ENCODE measurements at regions not wholly inside any gene's neighbourhood (a gene's known extent, or its start where the extent isn't known, plus 50 kb on each side); places are given as distances from the start of the nearest gene placed in this dataset.

DNA sequence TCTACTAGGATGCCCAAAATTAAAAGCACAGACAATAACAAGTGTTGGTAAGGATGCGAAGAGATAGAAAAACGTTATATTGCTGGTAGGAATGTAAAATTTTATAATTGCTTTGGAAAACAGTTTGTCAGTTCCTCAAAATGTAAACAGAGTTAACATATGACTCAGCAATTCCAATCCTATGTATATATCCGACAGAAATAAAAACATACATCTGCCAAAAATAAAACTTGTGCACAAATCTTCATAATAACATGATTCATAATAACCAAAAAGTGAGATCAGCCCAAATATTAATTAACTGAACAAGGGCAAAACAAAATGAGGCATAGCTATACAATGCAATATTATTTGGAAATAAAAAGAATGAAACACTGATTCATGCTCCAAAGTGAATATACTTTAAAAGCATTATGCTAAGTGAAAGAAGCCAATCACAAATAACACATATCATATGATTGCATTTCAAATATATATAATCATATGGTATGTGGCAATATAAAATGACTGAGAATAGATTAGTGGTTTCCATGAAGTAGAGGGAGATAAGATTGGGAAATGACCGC is 609.3 kb downstream of the IGSF11 start:
- DNase-seq: no peak

DNA sequence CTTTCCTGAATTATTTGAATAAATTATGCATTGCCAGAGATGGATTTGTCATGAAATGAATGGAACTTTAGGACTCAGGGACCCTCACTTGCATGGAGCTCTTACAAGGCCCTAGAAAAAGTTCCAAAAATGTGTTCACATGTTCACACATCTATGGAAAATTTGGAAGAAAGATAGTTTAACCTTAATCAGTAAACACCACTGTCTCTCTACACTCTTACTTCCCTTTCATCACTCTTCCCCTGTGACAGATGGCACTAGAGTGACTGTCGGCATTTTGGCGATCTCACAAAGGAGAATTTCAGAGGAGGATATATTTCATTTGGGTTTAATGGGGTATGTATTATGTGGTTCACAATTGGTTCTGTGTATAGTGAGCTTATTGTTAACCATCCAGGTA is 600.8 kb downstream of the IGSF11 start:
- DNase-seq: no peak

DNA sequence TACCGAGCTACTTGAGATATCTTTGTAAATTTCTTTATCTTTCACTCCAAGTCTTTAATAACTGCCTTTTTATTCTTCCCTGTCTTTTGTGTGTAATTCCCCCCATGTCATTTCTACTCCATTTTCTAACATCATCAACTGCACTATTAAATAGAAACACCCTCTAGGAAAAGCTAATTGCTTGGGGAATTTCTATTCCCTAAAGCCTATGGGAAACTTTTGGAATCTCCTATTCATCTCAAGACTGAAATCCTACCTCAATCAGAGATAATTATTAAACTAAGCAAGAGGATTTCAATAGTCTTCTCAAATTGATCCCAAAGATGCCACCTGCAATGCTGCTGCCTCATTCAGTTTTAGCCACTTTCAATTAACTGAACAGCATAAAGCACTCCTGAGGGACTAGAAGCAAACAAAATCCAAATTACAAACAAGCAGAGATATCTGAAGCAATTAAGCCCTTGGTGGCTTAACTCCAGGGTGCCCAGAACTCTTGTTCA is 598.7 kb downstream of the IGSF11 start:
- no peak for DNase-seq

DNA sequence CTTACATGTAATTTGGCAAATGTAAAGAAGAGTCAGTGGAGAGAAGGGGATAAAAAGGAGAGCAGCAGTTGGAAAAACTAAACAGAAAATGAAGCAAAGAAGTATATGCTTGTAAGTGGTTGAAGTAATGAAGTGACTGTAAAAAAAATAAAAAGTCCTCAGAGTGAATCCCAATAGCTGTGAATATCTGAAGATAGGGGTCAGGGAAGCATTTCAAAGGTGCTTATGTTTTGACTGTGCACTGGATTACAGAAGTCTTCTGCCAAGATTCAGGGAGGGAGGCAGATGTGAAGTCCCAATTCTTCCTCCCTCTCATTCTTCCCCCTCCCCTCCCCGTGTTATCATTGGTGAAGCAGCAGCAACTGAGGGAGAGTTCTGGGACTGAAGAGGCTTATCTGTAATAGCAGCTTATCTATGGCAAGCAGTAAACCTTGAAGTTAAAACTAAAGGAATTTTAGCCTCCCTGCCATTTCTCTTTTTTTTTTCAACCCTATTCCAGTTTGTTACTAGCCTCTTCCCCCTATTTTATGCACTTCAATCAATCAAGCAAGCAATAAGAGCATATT is 597.9 kb downstream of the IGSF11 start:
- no peak for DNase-seq

DNA sequence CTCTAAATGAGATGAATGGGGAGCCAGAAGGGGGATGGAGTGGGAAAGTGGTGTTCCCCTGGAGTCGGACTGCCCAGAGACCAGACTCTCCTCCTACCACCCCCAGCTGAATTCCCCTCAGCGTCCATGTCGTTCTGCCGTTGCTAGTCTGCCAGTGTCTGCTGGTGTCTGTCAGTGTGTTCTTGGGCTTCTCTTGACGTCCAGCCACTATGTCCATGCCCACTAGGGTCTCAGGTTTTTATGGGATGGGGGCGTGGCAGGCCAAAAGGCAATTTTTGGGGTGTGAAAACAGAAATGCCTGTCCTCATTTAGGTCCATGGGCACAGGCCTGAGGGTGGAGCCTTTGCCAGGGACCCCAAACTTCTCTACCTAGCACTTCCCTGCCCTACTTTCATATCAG is 589.6 kb downstream of the IGSF11 start:
- no peak for DNase-seq

DNA sequence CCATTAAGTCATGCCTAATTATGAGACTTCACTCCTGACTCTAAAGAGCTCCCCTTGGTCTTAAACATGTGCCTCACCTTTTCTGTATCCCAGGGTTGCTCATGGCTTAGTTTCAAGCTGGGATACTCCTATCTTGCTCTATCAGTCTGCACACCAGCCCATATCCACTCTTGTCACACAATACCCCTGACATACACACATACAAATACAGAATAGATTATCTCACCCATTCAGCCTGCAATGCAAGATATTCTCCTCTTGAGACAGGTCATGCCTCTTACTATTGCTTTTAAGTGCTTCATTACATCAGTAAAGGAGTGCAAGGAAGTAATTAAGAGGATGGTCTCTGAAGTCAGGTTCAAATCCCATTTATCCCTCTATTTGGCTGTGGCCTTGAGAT is 587.3 kb downstream of the IGSF11 start:
- no peak for DNase-seq

DNA sequence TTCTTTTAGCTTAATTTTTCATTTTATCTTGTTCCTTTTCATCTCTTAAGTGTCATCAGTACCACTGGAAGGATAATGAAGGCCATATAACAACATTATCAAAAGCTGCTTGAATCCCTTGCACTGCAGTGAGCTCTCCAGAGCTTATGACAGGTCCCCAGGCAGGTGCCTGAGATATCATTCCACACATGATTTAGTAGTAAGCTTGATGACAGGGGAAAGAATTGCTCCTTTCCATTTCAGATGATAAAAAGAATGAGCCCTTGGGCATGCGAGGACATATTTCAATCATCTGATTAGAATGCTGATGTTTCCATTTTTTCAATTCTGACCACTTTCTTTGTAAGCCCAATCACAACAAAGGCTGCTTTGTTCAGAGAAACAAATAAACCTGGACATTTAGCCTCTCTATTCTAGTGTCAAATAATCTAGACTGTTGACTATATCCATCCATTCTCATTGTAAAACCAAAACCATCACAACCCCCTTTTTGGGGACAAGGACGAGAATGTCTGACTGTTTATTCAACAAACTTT is 567.8 kb downstream of the IGSF11 start:
- DNase-seq: no peak

DNA sequence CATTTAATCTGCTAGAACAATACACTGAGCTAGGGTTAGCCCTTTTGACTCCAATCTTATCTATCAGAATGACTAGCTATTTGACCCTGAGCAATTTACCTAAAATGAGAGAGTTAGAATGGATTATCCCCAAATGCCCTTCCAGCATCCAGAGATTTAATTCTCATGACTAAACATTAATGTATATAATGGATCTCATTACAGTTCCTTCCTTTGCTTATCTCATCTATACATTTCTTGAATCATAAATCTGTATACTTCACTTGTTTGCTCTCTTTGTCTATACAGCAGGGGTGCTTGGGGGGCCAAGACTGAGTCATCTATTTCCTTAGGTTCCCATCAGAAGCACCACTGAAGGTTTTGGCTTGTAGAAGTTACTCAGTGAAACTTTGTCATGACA is 565.8 kb downstream of the IGSF11 start:
- DNase-seq: no peak

DNA sequence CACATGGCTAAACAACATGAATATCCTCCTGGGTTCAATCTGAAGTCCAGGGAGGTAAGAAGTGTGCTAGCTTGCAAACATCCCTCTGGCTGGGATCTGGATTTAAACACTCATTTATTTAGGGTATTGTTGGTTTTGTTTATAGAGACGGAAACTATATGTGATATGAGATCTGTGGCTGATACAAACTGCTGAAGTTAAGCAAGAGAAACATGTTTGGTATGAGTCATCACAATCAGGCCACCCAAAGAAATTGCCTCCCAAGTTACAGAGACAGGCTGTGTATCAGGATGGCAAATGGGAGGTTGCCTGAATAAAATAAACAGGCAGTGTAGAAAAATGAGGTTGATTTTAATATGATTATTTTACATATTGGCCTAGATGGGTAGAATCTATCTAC is 562.1 kb downstream of the IGSF11 start:
- DNase-seq: no peak

DNA sequence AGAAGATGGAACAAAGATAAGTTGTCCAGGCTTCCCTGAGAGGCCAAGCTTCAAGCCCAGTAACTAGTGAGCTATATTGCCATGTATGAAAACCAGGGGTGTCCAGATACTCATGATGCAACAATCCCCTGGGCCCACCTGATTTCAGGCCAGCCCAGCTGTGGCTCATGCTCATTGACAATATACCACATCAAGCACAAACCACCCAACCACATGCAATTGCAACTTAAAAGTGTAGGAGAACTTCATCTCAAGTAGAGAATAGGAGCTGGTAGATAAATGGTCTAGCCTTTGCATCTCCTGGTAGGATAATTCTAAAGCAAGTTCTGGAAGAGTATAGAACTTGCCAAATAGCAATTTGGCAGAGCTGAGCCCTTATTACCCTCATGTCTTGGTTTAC is 561.3 kb downstream of the IGSF11 start:
- no peak for DNase-seq

DNA sequence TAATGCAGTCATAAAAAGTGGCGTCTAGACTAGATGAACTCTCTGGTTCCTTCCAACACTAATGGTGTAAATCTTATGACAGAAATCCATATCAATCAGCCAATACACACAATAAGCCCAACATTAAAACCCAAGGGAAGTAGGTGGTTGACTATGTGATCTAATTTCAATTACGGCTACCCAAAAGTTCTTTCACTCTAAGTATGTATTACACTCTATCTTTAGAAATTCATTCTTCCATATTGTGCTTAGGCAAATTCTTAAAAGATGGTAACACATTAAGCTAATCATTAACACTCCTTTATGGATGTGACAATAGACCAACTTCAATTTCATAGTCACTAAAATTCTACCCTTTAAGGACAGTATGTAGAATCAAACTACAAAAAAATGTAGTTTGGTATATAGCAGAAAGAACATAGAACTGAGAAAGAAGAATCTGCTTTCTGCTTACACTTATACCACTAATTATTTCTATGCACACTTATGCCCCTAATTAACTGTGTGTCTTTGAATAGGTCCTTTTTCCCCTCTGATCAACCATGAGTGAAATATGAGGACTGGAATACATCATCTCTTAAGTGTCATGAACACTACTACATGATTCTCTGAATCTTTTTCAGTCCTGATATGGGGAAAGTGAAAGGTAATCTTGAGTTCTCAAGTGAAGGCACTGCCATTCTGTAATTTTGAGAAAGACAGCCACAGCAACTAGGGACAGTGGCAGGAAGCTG is 557.6 kb downstream of the IGSF11 start:
- DNase-seq: no peak

DNA sequence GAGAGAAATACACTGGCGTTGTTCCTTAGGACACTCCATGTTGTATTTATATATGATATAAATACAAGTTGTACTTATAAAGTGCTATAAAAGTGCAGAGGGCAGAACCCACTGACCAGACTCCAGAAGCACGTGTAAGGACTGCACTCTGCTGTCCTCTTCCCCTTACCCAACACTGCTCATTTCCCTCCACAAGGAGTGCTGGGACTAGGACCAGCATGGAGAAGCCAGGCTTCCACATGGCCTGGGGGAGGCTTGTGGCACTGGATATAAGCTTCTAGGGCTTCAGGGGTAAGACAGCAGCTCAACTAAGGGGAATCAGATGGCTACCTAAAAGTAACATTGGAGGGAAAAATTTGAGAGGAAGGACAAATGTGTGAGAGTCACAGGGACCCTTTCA is 556.9 kb downstream of the IGSF11 start:
- no peak for DNase-seq

DNA sequence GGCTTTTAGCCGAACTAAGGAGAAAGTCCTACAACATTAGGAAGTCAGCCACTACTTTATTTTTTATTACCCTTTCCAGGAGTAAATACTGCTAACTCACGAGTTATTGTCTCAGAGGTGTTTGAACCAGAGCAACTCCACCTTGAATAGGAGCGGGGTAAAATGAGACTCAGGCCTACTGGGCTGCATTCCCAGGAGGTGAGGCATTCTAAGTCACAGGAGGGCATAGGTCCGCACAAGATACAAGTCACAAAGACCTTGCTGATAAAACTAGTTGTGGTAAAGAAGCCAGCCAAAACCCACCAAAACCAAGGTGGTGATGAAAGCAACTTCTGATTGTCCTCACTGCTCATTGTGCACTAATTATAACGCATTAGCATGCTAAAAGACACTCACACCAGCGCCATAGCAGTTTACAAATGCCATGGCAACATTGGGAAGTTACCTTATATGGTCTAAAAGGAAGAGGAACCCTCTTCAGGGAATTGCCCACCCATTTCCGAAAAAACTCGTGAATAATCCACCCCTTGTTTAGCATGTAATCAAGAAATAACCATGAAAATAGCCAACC is 555.9 kb downstream of the IGSF11 start:
- DNase-seq: no peak

DNA sequence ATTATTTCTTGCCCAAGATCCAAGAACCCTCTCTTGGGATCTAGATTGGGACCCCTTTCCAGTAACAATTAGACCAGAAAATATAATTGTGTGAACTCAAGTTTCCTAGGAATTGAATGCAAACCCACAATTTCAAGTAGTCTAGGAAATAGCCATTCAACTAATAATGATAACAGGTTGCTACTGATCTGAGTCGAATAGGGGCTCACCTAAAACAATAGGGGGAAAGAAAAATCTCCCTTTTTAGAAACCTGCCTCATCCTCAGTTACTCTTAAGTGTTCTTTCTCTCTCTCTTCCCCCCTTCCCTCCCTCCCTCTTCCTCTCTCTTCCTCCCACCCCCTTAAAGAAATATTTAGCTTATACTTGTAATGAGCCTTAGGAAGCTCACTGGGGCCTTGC is 555.3 kb downstream of the IGSF11 start:
- no peak for DNase-seq

DNA sequence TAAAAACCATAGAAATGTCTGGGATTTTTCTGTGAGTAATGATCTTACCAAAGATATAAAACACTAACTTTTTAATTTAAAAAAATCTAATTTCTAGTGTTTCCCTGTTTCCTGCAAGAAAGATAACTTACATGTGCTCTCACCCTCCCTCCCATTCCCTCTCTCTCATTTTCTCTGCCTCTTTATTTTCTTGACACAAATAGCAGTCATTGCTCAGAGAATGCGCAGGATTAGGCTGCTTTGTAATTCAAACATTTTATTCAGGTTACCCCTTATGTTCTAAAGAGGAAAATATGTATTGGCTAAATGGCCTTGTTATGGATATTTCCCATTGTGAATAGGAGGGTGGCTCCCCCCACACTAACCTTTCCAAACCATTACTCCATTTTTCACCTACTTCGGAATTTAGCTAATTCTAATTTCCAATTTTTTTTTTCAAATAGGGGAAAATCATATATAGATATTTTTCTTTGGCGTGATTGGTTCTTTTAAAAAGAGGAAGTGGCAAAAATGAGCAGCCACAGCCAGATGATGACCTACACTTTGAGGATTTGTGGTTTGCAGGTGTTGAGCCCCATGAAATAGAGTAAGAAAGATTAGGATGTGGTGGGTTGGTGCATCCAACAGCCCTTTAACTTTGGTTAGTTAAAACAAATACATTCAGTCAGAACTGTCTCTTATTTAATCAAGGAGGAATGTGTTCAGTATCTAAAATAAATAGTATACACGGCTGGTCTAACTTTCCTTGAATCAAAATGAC is 554.4 kb downstream of the IGSF11 start:
- no peak for DNase-seq

DNA sequence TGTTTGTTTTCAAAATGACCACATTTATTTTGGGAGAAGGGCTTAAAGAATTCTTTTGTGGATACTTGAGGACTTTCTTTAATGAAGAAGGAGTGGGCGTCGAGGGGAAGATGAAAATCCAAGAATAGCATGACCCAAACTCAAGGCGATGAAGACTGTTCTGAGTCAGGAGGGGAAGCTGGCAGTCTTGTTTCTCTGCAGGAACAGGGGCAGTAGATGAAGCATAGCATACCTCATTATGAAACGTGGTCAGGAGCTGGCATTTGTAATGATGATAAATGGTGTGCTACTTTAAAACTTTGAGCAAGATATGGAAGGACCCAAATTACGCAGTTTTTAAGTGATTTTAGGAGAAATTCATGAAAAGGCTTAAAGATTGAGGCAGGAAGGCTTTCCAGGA is 549.0 kb downstream of the IGSF11 start:
- DNase-seq: no peak

DNA sequence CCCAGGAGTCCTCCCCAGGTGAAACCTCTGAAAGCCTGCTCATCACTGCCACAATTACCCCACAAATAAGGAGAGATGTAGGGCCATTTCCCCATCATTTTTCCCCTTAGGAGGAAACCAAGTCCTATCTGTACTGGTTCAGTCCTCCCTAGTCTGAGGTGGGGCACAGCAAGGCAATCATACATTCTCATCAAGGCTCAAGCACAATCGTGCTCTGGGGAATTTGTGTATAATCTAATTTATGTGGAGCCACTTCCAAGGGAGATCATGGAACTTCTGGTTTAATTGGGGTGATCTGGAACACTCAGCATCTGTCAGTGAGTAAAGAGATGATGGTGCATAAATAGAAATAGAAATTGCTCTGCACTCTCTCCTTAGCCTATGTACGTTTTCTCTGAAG is 546.9 kb downstream of the IGSF11 start:
- no peak for DNase-seq

DNA sequence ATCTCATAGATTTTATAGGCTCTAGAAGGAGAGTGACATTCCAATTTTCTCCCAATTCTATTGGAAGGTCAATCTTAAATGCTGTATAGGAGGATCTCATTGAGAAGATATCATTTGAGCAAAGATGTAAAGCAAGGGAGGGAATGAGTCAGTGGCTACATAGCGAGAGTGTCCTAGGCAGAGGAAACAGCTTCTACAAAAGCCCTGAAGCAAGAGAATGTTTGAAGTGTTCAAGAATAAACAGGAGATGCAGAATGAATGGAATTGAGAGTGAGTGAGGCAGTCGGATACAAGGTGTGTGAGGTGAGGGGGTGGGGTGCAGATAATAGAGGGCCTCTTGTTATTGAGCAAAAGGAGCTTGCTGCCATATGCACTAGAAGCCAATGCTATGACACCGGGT is 545.9 kb downstream of the IGSF11 start:
- DNase-seq: no peak

DNA sequence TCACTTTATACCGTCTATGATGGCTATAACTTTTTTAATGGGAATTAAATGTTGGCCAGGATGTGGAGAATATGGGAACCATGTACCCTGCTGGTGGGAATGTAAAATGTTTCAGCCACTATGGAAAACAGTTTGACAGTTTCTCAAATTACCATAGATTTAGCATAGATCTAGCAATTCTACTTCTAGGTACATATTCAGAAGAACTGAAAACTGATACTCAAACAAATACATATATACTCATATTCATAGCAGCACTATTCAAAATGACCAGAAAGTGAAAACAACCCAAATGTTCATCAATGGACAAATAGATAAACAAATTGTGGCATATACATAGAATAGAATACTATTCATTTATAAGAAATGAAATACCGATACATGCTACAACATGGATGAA is 539.4 kb downstream of the IGSF11 start:
- DNase-seq: no peak

DNA sequence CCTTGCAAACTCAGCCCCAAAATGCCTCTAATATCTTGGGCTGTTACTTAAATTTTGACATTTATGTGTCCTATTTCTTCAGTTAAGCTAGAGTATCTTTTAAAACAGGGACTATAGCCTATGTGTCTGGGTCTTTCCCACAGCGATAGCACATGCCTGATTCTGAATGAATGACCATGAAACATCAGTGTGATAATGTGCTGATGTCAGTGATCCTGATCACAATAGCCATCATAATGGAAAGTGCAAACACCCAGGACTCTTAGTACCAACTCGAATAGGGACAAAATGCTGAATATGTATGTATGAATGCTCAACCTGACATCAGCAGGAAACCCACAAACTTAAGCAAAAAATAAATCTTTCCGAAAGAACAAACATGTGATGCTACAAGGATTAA is 537.4 kb downstream of the IGSF11 start:
- no peak for DNase-seq

DNA sequence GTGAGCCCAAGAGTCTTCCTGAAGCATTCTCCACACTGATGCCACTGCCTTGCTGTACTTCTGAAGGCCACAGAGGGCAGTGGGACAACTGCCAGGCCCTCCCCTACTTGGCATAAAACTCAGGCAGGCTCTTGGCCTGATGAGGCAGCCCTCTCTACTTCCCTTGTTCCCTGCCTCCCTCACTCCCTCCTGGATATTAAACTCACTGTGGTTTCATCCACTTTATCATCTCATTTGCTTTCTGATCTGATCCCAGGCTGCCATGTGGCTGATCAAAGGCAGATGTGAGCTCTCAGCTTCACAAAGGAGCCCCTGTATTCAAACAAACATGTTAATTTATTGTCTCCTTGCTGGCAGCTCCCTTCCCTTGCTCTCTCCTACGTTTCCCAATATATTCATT is 533.5 kb downstream of the IGSF11 start:
- DNase-seq: no peak

DNA sequence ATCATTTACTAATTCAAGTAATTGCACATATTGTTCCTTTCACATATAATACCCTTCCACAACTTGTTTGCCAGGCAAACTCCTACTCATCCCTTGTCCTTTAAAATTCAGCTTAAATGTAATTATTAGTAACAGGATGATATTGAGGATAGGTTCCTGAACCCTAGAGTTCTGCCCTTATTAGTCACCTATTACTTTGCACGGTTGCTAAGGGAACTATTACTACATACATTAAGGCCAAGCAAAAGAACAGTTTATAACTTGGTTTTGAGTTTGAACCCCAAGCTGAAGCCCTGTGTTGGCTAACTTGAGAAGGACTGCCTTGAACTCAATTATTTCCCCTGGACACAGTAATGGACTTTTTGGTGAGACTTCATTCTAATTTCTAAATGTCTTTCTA is 529.7 kb downstream of the IGSF11 start:
- no peak for DNase-seq

DNA sequence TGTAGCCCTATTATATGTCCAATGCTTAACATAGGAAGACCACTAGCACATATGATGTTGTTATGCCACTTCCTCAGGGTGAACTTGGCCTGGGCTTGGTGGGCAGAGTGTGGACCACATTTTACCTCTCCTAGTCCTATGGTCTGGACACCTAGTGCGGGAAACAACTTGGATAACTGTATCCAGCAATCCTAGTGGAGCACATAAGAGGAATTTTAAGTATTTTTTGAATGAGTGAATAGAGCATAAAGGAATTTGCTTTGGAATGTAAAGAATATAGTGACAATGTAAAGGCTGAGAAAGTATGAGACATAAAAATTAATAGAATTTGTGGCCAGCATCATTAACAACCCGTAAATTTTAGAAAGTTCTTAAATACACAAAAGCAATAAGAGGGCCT is 528.9 kb downstream of the IGSF11 start:
- no peak for DNase-seq
